T47D (cell line): ENCODE measurements at regions not wholly inside any gene's neighbourhood (a gene's known extent, or its start where the extent isn't known, plus 50 kb on each side); places are given as distances from the start of the nearest gene placed in this dataset.

Experiments used
- DNase-seq, 2 experiments: peaks; one replicate each; pipeline versions ENCODE4 v3.0.0 to v3.0.0-alpha.2; 2011 to 2012; ENCODE audit warnings: low read depth in 1 of 2, low spot score in 1 of 2
- JUND ChIP-seq: IDR thresholded peaks from 2 replicates; pipeline ENCODE4 v1.6.1; 2012; ENCODE audit warnings: low read depth
- in situ Hi-C: cut with HindIII; loops from 2 replicates; pipeline ENCODE4 v1.10.0; 2016; ENCODE audit warnings: low sequenced_read_pairs, low pct_unique_long_range_greater_than_20kb

DNA sequence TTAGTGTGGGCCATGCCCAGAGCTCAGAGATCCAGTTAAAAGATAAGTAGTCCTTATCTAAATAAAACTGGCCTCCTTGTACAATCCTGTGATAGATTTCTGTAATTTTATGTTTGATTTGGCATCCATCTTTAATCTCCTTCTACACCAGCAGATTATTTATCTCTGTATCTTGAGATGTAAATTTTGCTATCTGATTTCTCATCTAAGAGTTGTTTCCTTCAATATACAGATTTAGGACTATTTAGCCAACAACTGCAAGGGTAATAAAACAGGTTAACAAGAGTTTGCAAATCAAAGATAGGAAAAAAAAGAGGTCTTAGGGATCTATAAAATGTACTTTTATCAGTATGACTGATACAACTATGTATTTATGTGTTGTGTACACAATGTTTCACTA is 68.6 kb upstream of the ABCA12 start:
- TF ChIP-seq JUND = no peak
- in situ Hi-C loops = no loop called here
- no peak for DNase-seq

DNA sequence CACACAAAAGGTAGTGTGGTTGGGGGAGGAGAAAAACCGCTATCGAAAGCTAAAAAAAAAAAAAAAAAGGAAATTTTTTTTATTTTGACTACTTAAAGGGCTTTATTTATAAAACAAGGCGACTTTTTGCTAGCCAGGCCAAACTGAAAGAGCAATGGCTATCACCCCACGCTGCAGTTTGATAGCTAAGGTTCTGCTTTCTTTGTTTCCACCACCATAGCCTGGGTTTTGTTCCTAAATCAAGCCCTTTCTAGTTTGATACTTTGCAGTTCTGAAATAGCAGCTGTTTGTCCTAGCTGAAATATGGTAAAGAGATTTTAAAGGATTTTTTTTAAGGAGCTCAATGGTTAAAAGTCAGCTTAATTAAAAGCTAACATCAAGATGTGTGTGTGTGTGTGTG is 67.4 kb upstream of the ABCA12 start:
- in situ Hi-C loops = no loop called here
- TF ChIP-seq JUND = no peak
- DNase-seq = no peak

DNA sequence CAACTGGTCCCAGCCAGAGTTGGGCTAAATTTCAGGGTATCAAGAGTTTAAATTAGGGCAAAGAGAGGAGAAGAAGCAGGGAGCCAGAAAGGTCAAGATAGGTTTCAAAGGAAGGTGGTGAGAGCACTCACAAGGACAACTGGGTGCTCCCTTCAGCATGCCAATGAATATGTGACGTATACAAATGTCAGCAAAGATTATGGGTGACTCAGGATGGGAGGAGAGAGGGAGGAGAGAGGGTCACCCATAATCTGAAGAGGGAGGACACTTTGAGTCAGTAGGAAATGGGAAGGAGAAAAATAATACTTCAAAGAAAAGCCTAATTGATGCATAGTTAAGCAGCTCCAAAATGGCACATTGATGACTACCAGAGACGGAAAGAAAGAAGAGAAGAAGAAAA is 53.1 kb upstream of the ABCA12 start:
- in situ Hi-C loops = no loop called here
- no peak for TF ChIP-seq JUND
- DNase-seq = no peak

DNA sequence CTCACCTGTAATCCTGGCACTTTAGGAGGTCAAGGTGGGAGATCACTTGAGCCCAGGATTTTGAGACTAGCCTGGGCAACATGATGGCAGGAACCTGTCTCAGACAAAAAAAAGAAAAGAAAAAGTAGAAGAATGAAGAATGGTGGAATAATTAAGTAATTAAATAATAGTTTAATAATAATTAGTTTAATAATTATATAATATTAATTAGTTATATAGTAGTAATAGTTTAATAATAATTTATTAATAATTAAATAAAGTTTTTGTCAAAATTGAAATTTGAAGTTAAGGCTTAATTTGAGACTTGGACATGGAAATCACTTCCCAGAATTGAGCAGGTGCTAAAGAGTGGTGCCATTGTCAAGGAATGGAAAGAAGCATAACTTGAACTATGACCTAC is 52.2 kb upstream of the ABCA12 start:
- in situ Hi-C loops = no loop called here

DNA sequence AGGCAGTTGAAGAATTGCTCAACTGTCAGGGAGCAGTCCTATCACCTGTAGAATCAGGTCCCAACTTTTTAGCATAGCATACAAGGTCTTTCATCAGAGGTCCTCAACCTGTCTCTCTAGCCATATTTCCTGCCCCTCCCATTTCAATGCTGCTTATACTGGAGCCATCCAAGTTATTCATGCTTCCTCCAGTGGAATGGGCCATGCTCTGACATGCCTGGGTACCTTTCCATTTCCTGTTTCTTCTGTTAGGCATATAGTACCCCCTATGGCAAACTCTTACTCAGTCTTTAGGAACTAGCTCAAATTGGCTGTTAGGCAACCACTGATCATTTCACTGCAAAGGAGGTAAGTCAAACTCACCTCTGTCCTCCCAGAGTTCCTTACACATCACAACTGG is 51.0 kb upstream of the ABCA12 start:
- in situ Hi-C loops = no loop called here
- no peak for TF ChIP-seq JUND
- no peak for DNase-seq

More for the DNA sequence above, 52.2 kb upstream of the ABCA12 start:
- no peak for TF ChIP-seq JUND
- no peak for DNase-seq
